ENCODE measurements at regions not wholly inside any gene's neighbourhood (a gene's known extent, or its start where the extent isn't known, plus 50 kb on each side); places are given as distances from the start of the nearest gene placed in this dataset.

- no peak for DNase-seq
Measured at GRCh38 chr16:82567175-82567574, 59.6 kb upstream of the CDH13 start.

GRCh38 chr16:82563401-82563800, 63.4 kb upstream of the CDH13 start:
- no peak for DNase-seq

GRCh38 chr16:82562183-82562683, 64.5 kb upstream of the CDH13 start:
- DNase-seq = no peak

- DNase-seq = no peak
Measured at GRCh38 chr16:82560805-82561325, 65.9 kb upstream of the CDH13 start.

GRCh38 chr16:82544378-82545160, 82.2 kb upstream of the CDH13 start:
- DNase-seq = no peak

- no peak for DNase-seq
Measured at GRCh38 chr16:82542714-82543113, 84.1 kb upstream of the CDH13 start.

GRCh38 chr16:82541103-82541502, 85.7 kb upstream of the CDH13 start:
- no peak for DNase-seq

- no peak for DNase-seq
Measured at GRCh38 chr16:82535764-82536163, 91.0 kb upstream of the CDH13 start.

- DNase-seq = no peak
Measured at GRCh38 chr16:82535262-82535661, 91.5 kb upstream of the CDH13 start.

GRCh38 chr16:82533189-82533588, 93.6 kb upstream of the CDH13 start:
- DNase-seq = no peak

GRCh38 chr16:82530883-82531282, 95.9 kb upstream of the CDH13 start:
- no peak for DNase-seq

GRCh38 chr16:82527101-82527500, 99.7 kb upstream of the CDH13 start:
- no peak for DNase-seq

- no peak for DNase-seq
Measured at GRCh38 chr16:82524976-82525375, 101.8 kb upstream of the CDH13 start.

- DNase-seq = no peak
Measured at GRCh38 chr16:82523815-82524214, 103.0 kb upstream of the CDH13 start.

- no peak for DNase-seq
Measured at GRCh38 chr16:82522026-82522425, 104.7 kb upstream of the CDH13 start.

- no peak for DNase-seq
Measured at GRCh38 chr16:82518811-82519210, 108.0 kb upstream of the CDH13 start.

- no peak for DNase-seq
Measured at GRCh38 chr16:82514262-82514661, 112.5 kb upstream of the CDH13 start.

- DNase-seq = no peak
Measured at GRCh38 chr16:82510789-82511305, 115.9 kb upstream of the CDH13 start.

- DNase-seq = no peak
Measured at GRCh38 chr16:82509691-82510430, 116.9 kb upstream of the CDH13 start.

- DNase-seq = no peak
Measured at GRCh38 chr16:82506692-82507670, 119.8 kb upstream of the CDH13 start.

- no peak for DNase-seq
Measured at GRCh38 chr16:82504836-82505235, 121.9 kb upstream of the CDH13 start.

GRCh38 chr16:82499302-82499701, 127.5 kb upstream of the CDH13 start:
- DNase-seq = no peak

- DNase-seq = no peak
Measured at GRCh38 chr16:82497139-82497538, 129.6 kb upstream of the CDH13 start.

All from activated effector memory CD4-positive, alpha-beta T cell treated with anti-CD3 and anti-CD28 coated beads, Interleukin-2, amount 50 U/mL, for 16 hours (primary cell).